A673 (cell line): ENCODE measurements at regions not wholly inside any gene's neighbourhood (a gene's known extent, or its start where the extent isn't known, plus 50 kb on each side); places are given as distances from the start of the nearest gene placed in this dataset.
"Not testable (repeated sequence)": the region's sequence is repeated elsewhere in the genome, so short reads cannot be mapped to it uniquely, and the experiment has no call there.

Experiments used
- EZH2 ChIP-seq: fragments of 200-600 bp; sonication (generic); IDR thresholded peaks from 2 replicates; pipeline ENCODE4 v1.6.1; 2017; ENCODE audit warnings: borderline replicate concordance, low read depth, mild to moderate bottlenecking, mixed read lengths, antibody characterized with exemption, low read length; ENCODE audit not compliant: poor library complexity, severe bottlenecking
- TF ChIP-seq, protein P1 (sequence below): fragments of 300-800, 200-600 bp; sonication (generic); conservative IDR thresholded peaks from 2 replicates; pipeline ENCODE4 v1.5.1; 2017; ENCODE audit warnings: low read depth, mild to moderate bottlenecking, antibody characterized with exemption, low read length, moderate library complexity, mixed read lengths

GRCh38 chr16:16582916-16583315 is 204.0 kb downstream of the NPIPA7 start:
- TF ChIP-seq, protein P1, sequence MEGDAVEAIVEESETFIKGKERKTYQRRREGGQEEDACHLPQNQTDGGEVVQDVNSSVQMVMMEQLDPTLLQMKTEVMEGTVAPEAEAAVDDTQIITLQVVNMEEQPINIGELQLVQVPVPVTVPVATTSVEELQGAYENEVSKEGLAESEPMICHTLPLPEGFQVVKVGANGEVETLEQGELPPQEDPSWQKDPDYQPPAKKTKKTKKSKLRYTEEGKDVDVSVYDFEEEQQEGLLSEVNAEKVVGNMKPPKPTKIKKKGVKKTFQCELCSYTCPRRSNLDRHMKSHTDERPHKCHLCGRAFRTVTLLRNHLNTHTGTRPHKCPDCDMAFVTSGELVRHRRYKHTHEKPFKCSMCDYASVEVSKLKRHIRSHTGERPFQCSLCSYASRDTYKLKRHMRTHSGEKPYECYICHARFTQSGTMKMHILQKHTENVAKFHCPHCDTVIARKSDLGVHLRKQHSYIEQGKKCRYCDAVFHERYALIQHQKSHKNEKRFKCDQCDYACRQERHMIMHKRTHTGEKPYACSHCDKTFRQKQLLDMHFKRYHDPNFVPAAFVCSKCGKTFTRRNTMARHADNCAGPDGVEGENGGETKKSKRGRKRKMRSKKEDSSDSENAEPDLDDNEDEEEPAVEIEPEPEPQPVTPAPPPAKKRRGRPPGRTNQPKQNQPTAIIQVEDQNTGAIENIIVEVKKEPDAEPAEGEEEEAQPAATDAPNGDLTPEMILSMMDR = not testable (repeated sequence)
- not testable (repeated sequence) for TF ChIP-seq EZH2
